ENCODE measurements at regions not wholly inside any gene's neighbourhood (a gene's known extent, or its start where the extent isn't known, plus 50 kb on each side); places are given as distances from the start of the nearest gene placed in this dataset.

DNA sequence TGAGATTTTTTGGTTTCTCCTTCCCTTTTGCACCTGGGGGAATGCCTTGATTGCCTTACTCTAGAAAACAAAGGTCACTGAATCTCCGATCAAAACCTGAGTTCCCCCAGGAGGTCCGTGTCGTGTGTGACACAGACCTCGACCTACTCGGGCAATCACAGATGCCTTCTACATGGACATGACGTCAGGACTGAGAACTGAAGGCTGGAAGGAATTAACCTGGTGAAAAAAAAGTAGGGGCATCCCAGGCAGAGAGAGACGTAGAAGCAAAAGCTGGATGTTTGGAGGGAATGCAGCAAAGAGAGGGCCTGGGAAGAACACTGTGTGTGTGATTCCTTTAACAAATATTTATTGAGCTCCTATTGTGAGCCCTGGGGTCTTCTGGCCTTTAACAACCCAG lies 178.0 kb downstream of the PRDM2 start:
- Mint-ChIP-seq H3K27ac (no peak overlapping the region), H3K36me3 (ENCODE audit: low read depth) (no peaks in the 10 kb centered on the region), H3K4me3 (no peak overlapping the region), H3K9me3 (no peaks in the 10 kb centered on the region), H3K27me3 (ENCODE audit: low read depth) (peaks cover 3% of the 10 kb centered on the region), H3K4me1 (ENCODE audit: low read depth) (no peaks in the 10 kb centered on the region)
- no peak for DNase-seq
- CTCF ChIA-PET, result no interaction called here
- intact Hi-C loops (cut with micrococcal nuclease), result no loop called here

DNA sequence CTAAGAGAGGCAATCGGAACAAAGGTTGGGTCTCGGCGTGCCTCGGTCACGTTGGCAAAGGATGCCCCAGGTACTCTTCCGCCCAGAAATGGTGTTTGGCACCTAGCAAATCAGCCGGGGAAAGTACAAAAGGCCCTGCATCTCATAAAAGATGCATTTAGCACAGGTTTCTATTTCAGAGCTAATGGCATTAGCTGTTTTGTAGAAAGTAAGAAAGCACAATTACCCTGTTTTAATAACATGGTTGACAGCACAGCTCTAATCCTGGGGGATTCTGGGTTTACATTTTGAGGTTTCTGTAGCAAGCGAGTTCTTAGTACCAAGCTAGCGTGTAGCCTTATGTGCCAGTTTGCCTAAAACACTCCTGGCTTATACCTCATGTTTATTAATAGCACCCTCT lies 178.5 kb downstream of the PRDM2 start:
- intact Hi-C loops (cut with micrococcal nuclease), result no loop called here
- no peaks in the 10 kb centered on the region for H3K36me3 Mint-ChIP-seq (ENCODE audit: low read depth)
- no peak overlapping the region for H3K27ac Mint-ChIP-seq
- no peak for DNase-seq
- H3K4me3 Mint-ChIP-seq, result no peak overlapping the region
- H3K27me3 Mint-ChIP-seq (ENCODE audit: low read depth), result peaks cover 3% of the 10 kb centered on the region
- no peaks in the 10 kb centered on the region for H3K4me1 Mint-ChIP-seq (ENCODE audit: low read depth)
- no peaks in the 10 kb centered on the region for H3K9me3 Mint-ChIP-seq
- CTCF ChIA-PET, result no interaction called here

DNA sequence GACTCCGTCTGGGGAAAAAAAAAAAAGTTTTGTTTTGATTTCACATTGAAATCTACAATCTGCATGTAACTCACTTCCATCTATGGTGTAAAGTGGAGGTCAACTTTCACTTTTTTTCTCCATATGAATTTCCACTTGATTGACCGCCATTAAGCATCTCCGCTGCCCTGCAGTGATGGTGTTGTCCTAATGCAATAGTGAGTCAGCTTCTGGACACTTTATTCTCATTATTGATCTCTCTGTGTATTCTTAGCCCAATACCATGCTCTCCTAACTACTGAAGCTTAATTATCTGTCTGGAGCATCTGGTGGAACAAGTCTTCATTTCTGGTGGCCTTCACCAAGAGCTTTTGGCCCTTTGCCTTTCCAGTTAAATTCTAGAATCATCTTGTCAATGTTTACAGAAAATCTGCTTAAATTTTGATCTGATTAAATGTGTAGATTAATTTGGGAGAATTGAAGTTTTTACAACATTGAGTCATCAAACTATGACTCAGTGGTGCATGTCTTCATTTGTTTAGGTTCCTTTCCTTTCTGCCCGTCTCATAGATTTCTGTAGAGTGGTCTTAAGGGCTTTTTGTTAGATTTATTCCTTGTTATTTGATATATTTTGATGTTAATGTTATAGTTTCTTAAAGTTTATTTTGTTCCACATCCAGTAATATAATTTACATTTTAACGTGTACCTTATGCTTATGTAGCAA lies 181.5 kb downstream of the PRDM2 start:
- CTCF ChIA-PET, result no interaction called here

DNA sequence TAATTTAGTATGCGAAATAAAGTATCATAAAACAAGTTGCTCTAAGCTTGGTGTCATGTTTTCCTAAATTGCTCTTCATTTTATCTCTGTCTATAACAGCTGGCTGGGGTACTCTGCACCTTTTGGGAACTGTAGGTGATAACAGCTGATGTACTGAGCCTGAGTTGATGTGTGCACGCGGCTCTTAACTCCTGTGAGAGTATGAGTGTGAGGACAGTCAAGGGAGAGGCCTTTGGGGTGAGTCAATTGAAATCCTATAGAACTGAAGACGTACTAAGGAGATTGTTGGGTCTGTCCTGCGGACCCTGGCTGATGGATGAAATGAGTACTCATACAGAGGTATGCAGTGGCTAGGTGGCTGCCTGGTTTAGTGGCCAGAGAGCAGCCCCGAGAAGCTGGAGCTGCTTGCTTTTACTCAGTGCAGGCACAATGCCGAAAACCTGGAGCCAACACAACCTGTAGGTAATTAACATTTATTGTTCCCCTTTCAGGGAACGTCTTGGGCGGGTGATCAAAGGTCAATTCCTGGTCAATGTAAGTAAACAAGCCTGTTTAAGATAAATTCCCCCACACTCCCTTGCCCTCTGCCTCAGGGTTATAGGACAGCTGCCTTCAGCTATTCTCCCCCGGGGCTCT lies 188.5 kb downstream of the PRDM2 start:
- intact Hi-C loops (cut with micrococcal nuclease), result no loop called here
- peaks cover 28% of the 10 kb centered on the region for H3K27me3 Mint-ChIP-seq (ENCODE audit: low read depth)
- DNase-seq, result no peak
- no peak overlapping the region for H3K4me3 Mint-ChIP-seq
- H3K36me3 Mint-ChIP-seq (ENCODE audit: low read depth), result no peaks in the 10 kb centered on the region
- CTCF ChIA-PET, result no interaction called here
- H3K9me3 Mint-ChIP-seq, result peaks cover 2% of the 10 kb centered on the region
- no peak overlapping the region for H3K27ac Mint-ChIP-seq
- H3K4me1 Mint-ChIP-seq (ENCODE audit: low read depth), result peaks cover 6% of the 10 kb centered on the region

More for the DNA sequence above, 181.5 kb downstream of the PRDM2 start:
- peaks cover 5% of the 10 kb centered on the region for H3K27me3 Mint-ChIP-seq (ENCODE audit: low read depth)
- no peak overlapping the region for H3K4me3 Mint-ChIP-seq
- intact Hi-C loops (cut with micrococcal nuclease), result no loop called here
- no peaks in the 10 kb centered on the region for H3K36me3 Mint-ChIP-seq (ENCODE audit: low read depth)
- DNase-seq, result no peak
- H3K4me1 Mint-ChIP-seq (ENCODE audit: low read depth), result no peaks in the 10 kb centered on the region
- H3K9me3 Mint-ChIP-seq, result no peaks in the 10 kb centered on the region
- no peak overlapping the region for H3K27ac Mint-ChIP-seq

DNA sequence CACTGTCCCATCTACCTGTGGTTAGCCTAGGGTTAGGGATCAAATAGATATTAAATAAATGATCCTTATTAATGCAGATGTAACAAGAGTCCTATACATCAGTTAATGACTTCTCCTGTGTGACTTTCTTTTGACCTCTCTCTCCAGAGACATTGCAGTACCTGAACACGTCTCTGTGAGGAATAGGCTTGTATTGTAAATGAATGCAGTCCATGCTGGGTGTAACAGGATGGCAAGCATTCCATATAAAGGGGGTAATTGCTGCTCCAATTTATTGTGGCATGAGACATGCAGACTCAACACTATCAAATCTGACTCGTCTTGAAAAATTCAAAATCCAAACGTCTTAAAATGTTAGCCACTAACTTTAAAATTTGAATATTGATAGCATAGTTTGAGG lies 189.5 kb downstream of the PRDM2 start:
- Mint-ChIP-seq H3K9me3 (peaks cover 2% of the 10 kb centered on the region), H3K4me1 (ENCODE audit: low read depth) (peaks cover 8% of the 10 kb centered on the region), H3K4me3 (no peak overlapping the region), H3K27ac (no peak overlapping the region), H3K27me3 (ENCODE audit: low read depth) (peaks cover 38% of the 10 kb centered on the region), H3K36me3 (ENCODE audit: low read depth) (no peaks in the 10 kb centered on the region)
- no peak for DNase-seq
- intact Hi-C loops (cut with micrococcal nuclease), result no loop called here
- CTCF ChIA-PET, result interaction anchor here (0.6 to 0.8 kb wide), 2 partner anchors 17 to 40 kb away, joined by 3 read pairs; no protein-coding TSS in a partner anchor

DNA sequence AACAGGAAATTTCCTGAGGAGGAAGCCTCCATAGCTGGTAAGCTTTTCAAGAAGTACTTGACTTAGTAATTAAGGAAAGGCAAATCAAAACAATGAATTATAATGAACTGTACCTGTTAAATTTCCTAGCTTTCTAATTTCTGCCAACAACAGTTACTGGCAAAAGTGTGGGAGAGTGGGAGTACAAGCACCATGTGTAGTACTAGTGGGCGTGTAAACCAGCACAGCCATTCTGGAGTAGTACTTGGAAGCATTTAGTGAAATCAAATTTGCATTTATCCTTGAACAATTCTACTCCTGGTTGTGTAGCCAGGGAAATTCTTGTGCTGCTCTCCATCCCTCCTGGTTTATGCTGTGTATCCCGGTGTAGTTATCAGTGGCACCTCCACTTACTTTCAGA lies 190.8 kb downstream of the PRDM2 start:
- intact Hi-C loops (cut with micrococcal nuclease), result no loop called here
- Mint-ChIP-seq H3K27ac (no peak overlapping the region), H3K27me3 (ENCODE audit: low read depth) (peaks cover 45% of the 10 kb centered on the region), H3K4me3 (no peak overlapping the region), H3K4me1 (ENCODE audit: low read depth) (peaks cover 8% of the 10 kb centered on the region), H3K36me3 (ENCODE audit: low read depth) (no peaks in the 10 kb centered on the region), H3K9me3 (peaks cover 2% of the 10 kb centered on the region)
- CTCF ChIA-PET, result no interaction called here
- no peak for DNase-seq

DNA sequence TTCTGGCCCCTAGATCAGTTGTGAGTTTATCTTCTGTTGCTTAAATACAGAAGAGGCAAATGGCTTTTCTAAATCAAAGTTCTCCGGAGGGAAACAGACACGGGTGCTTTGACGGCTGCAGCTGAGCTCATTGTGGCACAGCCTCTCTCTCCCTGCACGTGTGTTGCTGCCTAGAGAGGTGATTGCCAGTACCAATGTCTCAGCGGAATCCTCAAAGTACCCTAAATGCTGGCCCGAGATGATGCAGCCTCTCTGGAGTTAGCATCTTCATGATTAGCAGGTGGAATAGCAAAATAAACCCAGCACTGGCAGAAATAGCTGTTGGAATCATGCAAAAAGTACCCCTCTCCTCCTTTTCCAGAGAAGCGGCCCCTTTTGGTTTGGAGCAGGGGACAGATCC lies 192.2 kb downstream of the PRDM2 start:
- Mint-ChIP-seq H3K27me3 (ENCODE audit: low read depth) (peaks cover 45% of the 10 kb centered on the region), H3K9me3 (peaks cover 2% of the 10 kb centered on the region), H3K36me3 (ENCODE audit: low read depth) (no peaks in the 10 kb centered on the region), H3K4me1 (ENCODE audit: low read depth) (peaks cover 8% of the 10 kb centered on the region), H3K27ac (no peak overlapping the region), H3K4me3 (no peak overlapping the region)
- no peak for DNase-seq
- intact Hi-C loops (cut with micrococcal nuclease), result no loop called here
- CTCF ChIA-PET, result no interaction called here

DNA sequence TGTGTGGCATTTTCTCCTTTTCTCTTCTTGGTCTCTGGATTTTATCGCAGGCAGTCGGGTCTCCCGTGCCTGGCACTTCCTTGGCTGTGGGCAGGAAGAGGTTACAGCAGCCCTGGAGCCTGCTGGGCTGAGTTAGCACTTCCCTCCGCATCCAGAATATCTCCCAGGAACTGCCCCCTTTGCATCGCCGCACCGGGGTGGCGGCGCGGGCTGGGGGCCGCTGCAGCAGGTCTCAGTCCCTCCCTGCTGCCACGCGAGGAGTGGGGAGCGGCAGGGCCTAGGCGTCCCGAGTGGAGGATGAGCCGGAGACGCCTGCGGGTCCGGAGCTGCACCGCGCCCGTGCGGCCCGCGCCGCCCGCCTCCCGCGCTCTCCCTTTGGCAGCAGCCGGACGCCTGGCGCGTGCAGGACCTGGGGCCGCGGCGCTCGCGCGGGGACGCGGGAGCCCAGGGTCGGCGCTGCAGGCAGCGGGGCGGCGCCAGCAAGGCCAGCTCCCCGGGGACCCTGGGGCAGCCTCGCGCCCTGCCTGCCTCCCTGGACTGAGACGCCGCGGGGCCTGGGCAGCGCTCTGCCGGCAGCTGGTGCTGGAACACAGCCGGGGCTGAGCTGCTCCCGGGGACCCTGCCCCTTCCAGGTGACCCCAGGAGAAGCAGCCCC lies 192.8 kb downstream of the PRDM2 start:
- Mint-ChIP-seq H3K27me3 (ENCODE audit: low read depth) (peaks cover 45% of the 10 kb centered on the region), H3K9me3 (peaks cover 2% of the 10 kb centered on the region), H3K4me3 (no peak overlapping the region), H3K27ac (no peak overlapping the region), H3K4me1 (ENCODE audit: low read depth) (peaks cover 8% of the 10 kb centered on the region), H3K36me3 (ENCODE audit: low read depth) (no peaks in the 10 kb centered on the region)
- CTCF ChIA-PET, result no interaction called here
- DNase-seq, result no peak
- intact Hi-C loops (cut with micrococcal nuclease), result no loop called here

DNA sequence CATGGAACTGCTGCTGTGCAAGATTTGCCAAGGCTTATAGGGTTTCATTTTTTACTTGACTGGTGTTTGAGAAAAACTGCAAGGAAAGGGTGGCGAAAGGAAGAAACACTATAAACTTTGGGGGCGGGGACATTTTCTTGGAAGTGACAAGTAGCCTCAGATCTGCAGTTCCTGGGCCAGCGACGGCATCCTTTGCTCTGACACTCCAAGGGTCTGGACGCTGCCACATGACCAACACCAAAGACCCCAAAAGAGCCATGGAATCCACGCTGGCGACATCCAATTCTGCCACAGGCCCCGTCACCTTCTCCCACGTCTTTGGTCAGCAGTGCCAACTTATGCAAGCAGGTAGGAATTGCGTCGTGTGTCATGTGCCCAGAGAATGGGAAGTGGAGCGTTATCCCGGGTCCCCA lies 193.4 kb downstream of the PRDM2 start:
- CTCF ChIA-PET, result no interaction called here
- DNase-seq, result no peak
- H3K9me3 Mint-ChIP-seq, result peaks cover 2% of the 10 kb centered on the region
- no peaks in the 10 kb centered on the region for H3K36me3 Mint-ChIP-seq (ENCODE audit: low read depth)
- no peak overlapping the region for H3K27ac Mint-ChIP-seq
- H3K4me3 Mint-ChIP-seq, result no peak overlapping the region
- peaks cover 8% of the 10 kb centered on the region for H3K4me1 Mint-ChIP-seq (ENCODE audit: low read depth)
- peaks cover 46% of the 10 kb centered on the region for H3K27me3 Mint-ChIP-seq (ENCODE audit: low read depth)
- intact Hi-C loops (cut with micrococcal nuclease), result no loop called here

DNA sequence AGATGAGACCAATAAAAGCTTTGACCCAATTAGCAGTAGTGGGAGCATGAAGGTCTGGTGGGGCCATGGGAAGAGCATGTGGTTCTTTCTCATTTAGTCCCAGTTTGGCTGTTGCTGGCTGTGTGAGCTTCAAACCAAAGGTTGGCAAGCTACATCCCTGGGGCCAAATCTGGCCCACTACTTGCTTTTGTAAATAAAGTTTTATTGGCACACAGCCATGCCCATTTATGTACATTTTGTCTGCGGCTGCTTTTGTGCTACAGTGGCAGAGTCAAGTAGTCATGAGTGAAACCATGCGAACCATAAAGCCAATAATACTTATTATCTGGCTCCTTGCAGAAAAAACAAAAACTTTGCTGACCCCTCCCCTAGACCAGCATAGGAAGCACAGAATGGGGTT lies 196.9 kb downstream of the PRDM2 start:
- no peaks in the 10 kb centered on the region for H3K9me3 Mint-ChIP-seq
- DNase-seq, result no peak
- CTCF ChIA-PET, result no interaction called here
- H3K4me3 Mint-ChIP-seq, result no peak overlapping the region
- H3K36me3 Mint-ChIP-seq (ENCODE audit: low read depth), result no peaks in the 10 kb centered on the region
- peaks cover 8% of the 10 kb centered on the region for H3K4me1 Mint-ChIP-seq (ENCODE audit: low read depth)
- H3K27me3 Mint-ChIP-seq (ENCODE audit: low read depth), result peaks cover 39% of the 10 kb centered on the region
- H3K27ac Mint-ChIP-seq, result no peak overlapping the region
- intact Hi-C loops (cut with micrococcal nuclease), result no loop called here

DNA sequence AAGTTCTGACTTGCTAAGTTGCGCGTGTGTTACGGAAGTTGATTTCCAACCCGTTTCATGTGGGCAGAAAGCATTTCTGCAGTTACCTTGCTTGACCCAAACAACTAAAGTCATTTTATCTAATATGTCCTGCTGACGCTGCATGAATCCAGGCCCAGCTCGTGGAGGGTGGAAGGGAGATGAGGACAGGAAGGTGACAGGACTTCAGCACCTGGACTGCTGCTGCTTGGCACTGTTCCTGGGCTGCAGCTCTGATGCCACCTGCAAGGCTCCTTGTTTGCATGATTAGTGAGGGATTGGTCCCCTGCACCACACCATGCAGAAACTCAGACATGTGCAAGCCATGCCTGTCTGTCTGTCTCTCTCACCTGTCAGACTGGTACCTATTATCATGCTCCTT lies 198.4 kb downstream of the PRDM2 start:
- Mint-ChIP-seq H3K27me3 (ENCODE audit: low read depth) (peaks cover 29% of the 10 kb centered on the region), H3K4me1 (ENCODE audit: low read depth) (peaks cover 2% of the 10 kb centered on the region), H3K27ac (no peak overlapping the region), H3K36me3 (ENCODE audit: low read depth) (no peaks in the 10 kb centered on the region), H3K9me3 (no peaks in the 10 kb centered on the region), H3K4me3 (no peak overlapping the region)
- no peak for DNase-seq
- CTCF ChIA-PET, result no interaction called here
- intact Hi-C loops (cut with micrococcal nuclease), result no loop called here

DNA sequence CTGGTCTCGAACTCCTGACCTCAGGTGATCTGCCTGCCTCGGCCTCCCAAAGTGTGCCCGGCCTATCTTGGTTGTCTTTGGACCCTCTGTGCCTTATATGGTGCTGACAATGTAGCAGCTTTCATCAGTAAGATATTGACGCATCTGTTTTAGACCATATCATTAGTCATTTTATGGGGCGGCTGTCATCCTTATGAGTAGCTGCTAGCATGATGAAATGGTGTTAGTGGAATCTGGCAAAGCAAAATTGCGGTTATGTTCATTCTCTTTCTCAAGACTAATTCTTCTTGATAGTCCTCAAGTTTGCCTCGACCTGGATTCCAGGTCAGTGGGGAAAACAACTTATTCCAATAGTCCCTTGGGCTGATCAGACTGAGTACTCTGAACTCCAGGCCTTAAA lies 199.9 kb downstream of the PRDM2 start:
- H3K27me3 Mint-ChIP-seq (ENCODE audit: low read depth), result peaks cover 19% of the 10 kb centered on the region
- no peak for DNase-seq
- no peaks in the 10 kb centered on the region for H3K36me3 Mint-ChIP-seq (ENCODE audit: low read depth)
- no peak overlapping the region for H3K4me3 Mint-ChIP-seq
- H3K4me1 Mint-ChIP-seq (ENCODE audit: low read depth), result no peaks in the 10 kb centered on the region
- H3K9me3 Mint-ChIP-seq, result no peaks in the 10 kb centered on the region
- intact Hi-C loops (cut with micrococcal nuclease), result no loop called here
- no peak overlapping the region for H3K27ac Mint-ChIP-seq
- CTCF ChIA-PET, result interaction anchor here (0.7 kb wide), 1 partner anchor 288 kb away, joined by 3 read pairs; no protein-coding TSS in a partner anchor

DNA sequence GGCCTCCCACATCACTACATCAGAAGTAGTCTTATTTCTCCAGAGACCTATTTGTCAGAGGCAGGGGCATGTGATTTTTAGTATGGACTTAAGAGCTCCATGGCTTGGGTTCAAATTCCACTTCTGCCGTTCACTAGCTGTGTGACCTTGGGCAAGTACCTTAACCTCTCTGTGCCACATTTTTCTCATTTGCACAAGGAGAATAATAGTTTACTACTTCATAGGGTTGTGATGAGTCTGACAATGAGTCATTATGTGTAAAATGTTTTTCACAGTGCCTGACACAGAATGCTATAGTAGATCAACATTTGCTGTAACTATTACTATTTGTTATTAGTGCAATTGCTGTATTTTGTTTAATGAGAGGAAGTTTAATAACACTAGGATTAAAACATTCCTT lies 200.6 kb downstream of the PRDM2 start:
- Mint-ChIP-seq H3K4me1 (ENCODE audit: low read depth) (no peaks in the 10 kb centered on the region), H3K27me3 (ENCODE audit: low read depth) (peaks cover 14% of the 10 kb centered on the region), H3K36me3 (ENCODE audit: low read depth) (no peaks in the 10 kb centered on the region), H3K4me3 (no peak overlapping the region), H3K27ac (no peak overlapping the region), H3K9me3 (no peaks in the 10 kb centered on the region)
- DNase-seq, result no peak
- CTCF ChIA-PET, result no interaction called here
- intact Hi-C loops (cut with micrococcal nuclease), result no loop called here

All from activated naive CD4-positive, alpha-beta T cell treated with anti-CD3 and anti-CD28 coated beads for 36 hours (primary cell).